Urinary bladder (tissue), 3 donors: ENCODE measurements at regions not wholly inside any gene's neighbourhood (a gene's known extent, or its start where the extent isn't known, plus 50 kb on each side); places are given as distances from the start of the nearest gene placed in this dataset.
"Not testable (repeated sequence)": the region's sequence is repeated elsewhere in the genome, so short reads cannot be mapped to it uniquely, and the experiment has no call there.

Experiments
- DNase-seq: peaks from one replicate; pipeline ENCODE4 v3.0.0-alpha.2; 2015; ENCODE audit errors: extremely low spot score
- H3K27ac ChIP-seq: one replicate; pipeline ENCODE4 v1.5.1; 2013; ENCODE audit warnings: low read depth, mild to moderate bottlenecking, moderate library complexity
- H3K36me3 ChIP-seq: one replicate; pipeline ENCODE4 v1.6.1; 2013; ENCODE audit warnings: mild to moderate bottlenecking, moderate library complexity; ENCODE audit not compliant: insufficient read depth
- H3K4me1 ChIP-seq: one replicate; pipeline ENCODE4 v1.6.1; 2013; ENCODE audit warnings: mild to moderate bottlenecking, moderate library complexity; ENCODE audit not compliant: insufficient read depth
- H3K4me3 ChIP-seq: one replicate; pipeline ENCODE4 v1.5.1; 2013; ENCODE audit warnings: low read depth, low read length
- WGBS: extraction: QIAGEN DNeasy Blood & Tissue Kit; methylation state at CpG from one replicate; pipeline ENCODE4 v1.1.7; 2013; 5-methylcytosine and 5-hydroxymethylcytosine counted together
- donor health status: healthy with polysubstance abuse.
- donor health status: healthy.

DNA sequence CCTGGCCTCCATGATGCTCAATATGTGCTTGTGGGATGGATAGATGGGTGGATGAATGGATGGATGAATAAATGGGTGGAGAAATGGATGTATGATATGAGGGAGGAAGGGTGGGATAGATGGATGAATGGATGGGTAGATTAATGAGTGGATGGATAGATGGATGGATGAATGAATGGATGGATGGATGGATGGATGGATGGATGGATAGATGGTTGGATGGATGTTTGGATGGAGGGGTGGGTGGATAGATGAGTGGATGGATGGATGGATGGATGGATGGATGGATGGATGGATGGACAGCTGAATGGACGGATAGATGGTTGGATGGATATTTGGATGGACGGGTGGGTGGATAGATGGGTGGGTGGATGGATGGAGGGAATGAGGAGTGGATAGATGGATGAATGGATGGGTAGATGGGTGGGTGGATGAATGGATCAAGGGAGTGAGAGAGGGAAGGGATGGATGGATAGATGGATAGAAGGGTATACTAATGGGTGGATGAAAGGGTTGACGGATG is 139.4 kb downstream of the CEBPB start:
- no peaks in the 10 kb centered on the region for H3K36me3 ChIP-seq
- H3K4me3 ChIP-seq, result no peak overlapping the region
- WGBS, result 92% methylated on average over 3 of the region's 3 CpGs
- no peak overlapping the region for H3K27ac ChIP-seq
- no peak for DNase-seq
- no peaks in the 10 kb centered on the region for H3K4me1 ChIP-seq

DNA sequence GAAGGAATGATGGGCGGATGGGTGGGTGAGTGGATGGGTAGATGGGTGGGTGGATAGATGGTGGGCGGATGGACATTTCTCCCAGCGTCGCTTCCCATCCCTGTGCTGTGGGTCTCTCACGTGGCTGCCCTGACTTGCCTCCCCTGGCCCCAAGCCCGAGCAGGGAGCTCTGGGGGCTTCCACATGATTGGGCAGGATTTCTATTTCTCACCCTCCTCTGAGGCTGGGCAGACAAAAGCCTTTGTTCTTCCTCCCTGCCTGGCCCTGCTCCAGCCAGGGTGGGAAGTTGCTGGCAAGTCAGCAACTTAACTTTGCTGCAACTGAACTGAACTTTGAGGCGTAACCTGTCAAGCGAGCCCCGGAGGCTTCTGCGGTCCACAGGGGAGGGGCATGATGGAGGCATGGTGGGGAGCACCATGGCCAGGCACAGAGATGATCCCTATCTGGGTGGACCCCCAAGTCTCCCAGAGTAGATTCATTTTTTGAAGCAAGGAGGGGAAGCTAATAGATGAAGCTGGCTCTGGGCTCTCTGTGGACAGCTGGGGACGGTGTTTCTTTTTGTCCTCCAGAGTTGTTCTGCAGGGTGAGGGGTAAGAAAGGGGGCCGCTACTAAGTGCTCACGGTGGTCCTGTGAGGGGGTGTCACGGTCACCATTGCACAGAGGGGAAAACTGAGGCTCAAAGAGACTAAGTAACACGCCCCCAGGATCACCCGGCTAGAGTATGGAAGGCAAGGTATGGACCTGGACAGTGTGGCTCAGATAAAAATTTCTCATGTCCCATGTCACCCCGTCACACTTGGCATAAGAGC is 140.1 kb downstream of the CEBPB start:
- Histone ChIP-seq H3K4me1 (no peaks in the 10 kb centered on the region), H3K4me3 (no peak overlapping the region), H3K36me3 (no peaks in the 10 kb centered on the region), H3K27ac (no peak overlapping the region)
- peak; percentile 23 for DNase-seq
- 72% methylated on average over 17 of the region's 17 CpGs for WGBS

- H3K36me3 ChIP-seq, result no peaks in the 10 kb centered on the region
- no peak overlapping the region for H3K27ac ChIP-seq
- WGBS, result 92% methylated on average over 10 of the region's 10 CpGs
- DNase-seq, result no peak
- no peak overlapping the region for H3K4me3 ChIP-seq
- no peaks in the 10 kb centered on the region for H3K4me1 ChIP-seq
These were observed 141.1 kb downstream of the CEBPB start for GRCh38 chr20:50331469-50332363.

- no peak overlapping the region for H3K4me3 ChIP-seq
- 92% methylated on average over 11 of the region's 11 CpGs for WGBS
- no peak for DNase-seq
- no peaks in the 10 kb centered on the region for H3K4me1 ChIP-seq
- no peak overlapping the region for H3K27ac ChIP-seq
- H3K36me3 ChIP-seq, result no peaks in the 10 kb centered on the region
These were observed 141.9 kb downstream of the CEBPB start for GRCh38 chr20:50332491-50332980.

DNA sequence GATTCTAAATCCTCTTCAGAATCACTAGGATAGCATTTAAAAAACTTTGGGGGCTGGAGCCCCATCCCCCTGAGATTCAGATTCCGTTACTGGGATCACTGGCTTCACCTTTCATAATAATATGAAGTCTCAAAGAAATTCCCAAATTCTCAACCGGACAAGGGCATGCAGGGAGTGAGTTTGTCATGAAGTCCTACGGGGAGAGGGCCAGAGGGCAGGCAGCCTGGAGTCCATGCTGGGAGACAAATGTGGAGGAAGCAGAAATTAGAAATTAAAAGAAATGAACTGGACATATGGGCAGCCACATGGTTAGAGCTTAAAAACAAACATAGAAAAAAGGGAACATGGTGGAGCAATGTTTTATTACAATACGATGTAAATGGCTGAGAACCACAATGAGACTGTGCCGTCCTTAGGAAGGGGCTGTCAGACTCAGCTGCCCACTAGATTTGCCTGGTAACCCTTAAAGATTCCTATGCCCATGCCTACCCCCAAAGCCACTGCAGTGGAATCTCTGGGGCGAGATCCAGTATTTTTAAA is 142.6 kb downstream of the CEBPB start:
- Histone ChIP-seq H3K36me3 (no peaks in the 10 kb centered on the region), H3K4me3 (no peak overlapping the region), H3K4me1 (no peaks in the 10 kb centered on the region), H3K27ac (no peak overlapping the region)
- no peak for DNase-seq
- WGBS, result 93% methylated on average over 6 of the region's 6 CpGs

DNA sequence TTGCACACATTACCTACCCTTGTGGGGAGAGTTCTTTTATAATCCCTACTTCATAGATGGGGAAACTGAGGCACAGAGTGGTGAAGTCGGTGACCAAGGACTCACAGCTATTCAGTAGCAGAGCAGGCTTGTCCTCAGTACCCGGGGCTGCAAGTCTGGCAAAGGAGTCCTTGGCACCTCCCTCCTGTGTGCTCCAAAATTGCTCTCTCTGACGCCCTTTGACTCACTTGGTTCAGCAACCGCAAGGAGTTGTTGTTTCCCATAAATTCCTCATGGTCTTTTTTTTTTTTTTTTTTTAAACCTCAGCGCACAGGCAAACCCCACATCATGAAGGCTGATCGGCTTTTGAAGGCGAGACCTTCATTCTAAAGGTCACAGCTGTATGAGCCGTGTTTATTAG is 143.2 kb downstream of the CEBPB start:
- H3K4me1 ChIP-seq, result no peaks in the 10 kb centered on the region
- no peaks in the 10 kb centered on the region for H3K36me3 ChIP-seq
- no peak overlapping the region for H3K27ac ChIP-seq
- WGBS, result 51% methylated on average over 8 of the region's 8 CpGs
- DNase-seq, result no peak
- no peak overlapping the region for H3K4me3 ChIP-seq

DNA sequence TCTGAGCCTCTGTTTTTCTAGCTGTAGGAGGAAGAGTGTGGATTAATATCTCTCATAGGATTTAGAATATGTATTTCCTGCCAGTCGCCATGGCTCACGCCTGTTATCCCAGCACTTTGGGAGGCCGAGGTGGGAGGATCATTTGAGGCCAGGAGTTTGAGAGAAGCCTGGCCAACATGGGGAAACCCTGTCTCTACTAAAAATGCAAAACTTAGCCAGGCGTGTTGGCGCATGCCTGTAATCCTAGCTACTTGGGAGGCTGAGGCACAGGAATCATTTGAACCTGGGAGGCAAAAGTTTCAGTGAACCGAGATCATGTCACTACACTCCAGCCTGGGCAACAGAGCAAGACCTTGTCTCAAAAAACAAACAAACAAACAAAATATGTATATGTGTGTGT is 143.9 kb downstream of the CEBPB start:
- H3K4me3 ChIP-seq, DNase-seq, H3K27ac ChIP-seq, H3K36me3 ChIP-seq, H3K4me1 ChIP-seq: not testable (repeated sequence)
- WGBS, result 78% methylated on average over 6 of the region's 6 CpGs

DNA sequence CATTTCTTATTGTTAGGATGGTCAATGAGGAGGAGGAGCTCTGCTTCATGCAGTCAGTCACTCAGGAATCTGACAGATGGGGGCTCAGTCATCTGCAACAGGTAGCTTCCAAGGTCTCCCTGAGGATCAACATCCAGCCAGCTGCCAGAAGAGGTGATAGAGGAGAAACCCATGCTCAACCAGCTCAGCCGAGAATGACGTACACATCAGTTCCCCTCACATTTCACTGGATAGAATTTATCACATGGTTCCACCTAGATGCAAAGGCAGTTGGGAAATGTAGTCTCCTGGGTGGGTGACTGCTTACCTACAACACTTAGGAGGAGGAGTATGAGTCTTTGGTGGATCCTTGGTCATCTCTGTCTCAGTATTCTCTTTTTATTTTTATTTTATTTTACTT is 144.5 kb downstream of the CEBPB start:
- DNase-seq, result no peak

DNA sequence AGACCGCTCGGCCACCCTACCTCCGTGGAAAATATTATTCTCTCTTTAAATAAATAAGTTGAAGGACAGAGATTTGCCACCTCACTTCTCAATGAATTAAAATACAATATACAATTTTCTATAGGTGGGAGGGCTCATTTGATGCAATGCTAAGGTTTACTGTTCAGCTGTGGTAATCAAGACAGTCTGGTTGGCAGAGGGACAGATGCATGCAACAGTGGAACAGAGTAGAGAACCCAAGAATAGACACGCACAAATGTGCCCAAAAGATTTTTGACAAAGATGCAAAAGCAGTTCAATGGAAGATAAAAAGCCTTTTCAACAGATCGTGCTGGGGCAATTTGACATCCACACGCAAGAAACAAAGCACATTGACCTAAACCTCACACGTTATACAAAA is 145.2 kb downstream of the CEBPB start:
- Histone ChIP-seq H3K27ac (no peak overlapping the region), H3K4me3 (no peak overlapping the region), H3K36me3 (no peaks in the 10 kb centered on the region), H3K4me1 (no peaks in the 10 kb centered on the region)
- WGBS, result 85% methylated on average over 7 of the region's 7 CpGs
- no peak for DNase-seq

More for the DNA sequence above, 144.5 kb downstream of the CEBPB start:
- H3K36me3 ChIP-seq, result no peaks in the 10 kb centered on the region
- 40% methylated on average over 2 of the region's 2 CpGs for WGBS
- no peak overlapping the region for H3K4me3 ChIP-seq
- H3K4me1 ChIP-seq, result no peaks in the 10 kb centered on the region
- H3K27ac ChIP-seq, result no peak overlapping the region

DNA sequence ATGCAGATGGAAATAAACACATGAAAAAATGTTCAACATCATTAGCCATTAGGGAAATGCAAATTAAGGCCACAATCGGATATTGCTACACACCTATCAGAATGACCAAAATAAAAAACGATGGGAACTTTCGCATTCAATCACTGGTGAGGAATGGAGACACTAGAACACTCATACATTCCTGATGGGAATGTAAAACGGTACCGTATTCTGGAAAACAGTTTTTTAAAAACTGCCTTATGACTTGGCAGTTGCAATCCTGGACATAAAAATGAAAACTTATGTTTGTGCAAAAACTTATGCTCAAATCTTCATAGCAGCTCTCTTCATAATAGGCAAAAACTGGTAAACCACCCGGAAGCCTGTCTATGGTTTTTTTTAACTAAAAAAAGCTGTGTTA is 146.0 kb downstream of the CEBPB start:
- WGBS, result 64% methylated on average over 6 of the region's 6 CpGs
- Histone ChIP-seq H3K4me3 (no peak overlapping the region), H3K27ac (no peak overlapping the region), H3K4me1 (no peaks in the 10 kb centered on the region), H3K36me3 (no peaks in the 10 kb centered on the region)
- DNase-seq, result no peak

GRCh38 chr20:50337521-50338466 is 147.2 kb downstream of the CEBPB start:
- no peaks in the 10 kb centered on the region for H3K36me3 ChIP-seq
- WGBS, result 93% methylated on average over 13 of the region's 13 CpGs
- no peak overlapping the region for H3K4me3 ChIP-seq
- DNase-seq, result no peak
- no peaks in the 10 kb centered on the region for H3K4me1 ChIP-seq
- no peak overlapping the region for H3K27ac ChIP-seq

- no peaks in the 10 kb centered on the region for H3K36me3 ChIP-seq
- 76% methylated on average over 12 of the region's 12 CpGs for WGBS
- no peak for DNase-seq
- no peak overlapping the region for H3K4me3 ChIP-seq
- no peak overlapping the region for H3K27ac ChIP-seq
- no peaks in the 10 kb centered on the region for H3K4me1 ChIP-seq
These were observed 148.1 kb downstream of the CEBPB start for GRCh38 chr20:50338479-50339391.
